Gastrocnemius medialis (tissue), 4 donors: ENCODE measurements at regions not wholly inside any gene's neighbourhood (a gene's known extent, or its start where the extent isn't known, plus 50 kb on each side); places are given as distances from the start of the nearest gene placed in this dataset.

ENCODE experiments used
- ATAC-seq, 2 donors: fragments of 150-250 bp; one replicate each; pipeline ENCODE4 v1.9.1; 2016
- DNase-seq, 2 donors: peaks; one replicate each; pipeline ENCODE4 v3.0.0-alpha.2; 2019
- H3K27ac ChIP-seq, 4 donors: fragments of 200-600 bp; sonication (generic); 1 replicate in 1 of 4; 2 replicates in 3 of 4; pipeline ENCODE4 v1.5.1; 2016 to 2018; ENCODE audit warnings: mild to moderate bottlenecking in 2 of 4, moderate library complexity in 1 of 4
- H3K27me3 ChIP-seq, 3 donors: fragments of 200-600 bp; sonication (generic) in 2 of 3; 1 replicate in 1 of 3; 2 replicates in 2 of 3; pipeline versions ENCODE4 v1.5.1 to v1.6.0; 2016 to 2019; ENCODE audit warnings: mild to moderate bottlenecking in 1 of 3, moderate library complexity in 1 of 3
- H3K36me3 ChIP-seq, 2 donors: fragments of 200-600 bp; sonication (generic) in 1 of 2; one replicate each; pipeline ENCODE4 v1.5.1; 2017 to 2018
- H3K4me1 ChIP-seq, 2 donors: fragments of 200-600 bp; sonication (generic) in 1 of 2; one replicate each; pipeline ENCODE4 v1.5.1; 2016 to 2017; ENCODE audit warnings: mild to moderate bottlenecking in 2 of 2
- H3K4me3 ChIP-seq, 4 donors: fragments of 200-600 bp; sonication (generic) in 3 of 4; 1 replicate in 1 of 4; 2 replicates in 3 of 4; pipeline ENCODE4 v1.5.1; 2016 to 2019; ENCODE audit warnings: mild to moderate bottlenecking in 2 of 4
- H3K9me3 ChIP-seq, 3 donors: fragments of 200-600 bp; sonication (generic) in 2 of 3; 1 replicate in 1 of 3; 2 replicates in 2 of 3; pipeline ENCODE4 v1.5.1; 2016 to 2019
- POLR2A ChIP-seq, 2 donors: fragments of 450-650 bp; IDR thresholded peaks; one replicate each; pipeline ENCODE4 v1.6.1; 2017; ENCODE audit warnings: antibody characterized with exemption in 2 of 2, mild to moderate bottlenecking in 2 of 2, moderate library complexity in 2 of 2
- in situ Hi-C, 4 donors: fragments of 200-750 bp; cut with MboI; loops; one replicate each; pipeline versions ENCODE4 v1.15.0 to v1.8.0; 2017; ENCODE audit warnings: low sequenced_read_pairs in 4 of 4
- intact Hi-C: fragments of 100-400 bp; cut with DNase I; formaldehyde crosslinking; loops from one replicate; pipeline ENCODE4 v1.15.1; 2023; ENCODE audit warnings: low total_unique reads
- TF ChIP-seq, protein P1 (sequence below), 5 experiments: fragments of 450-650 bp in 3 of 5; fragments of 200-600 bp in 2 of 5; sonication (generic) in 2 of 5; IDR thresholded peaks in 4 of 5; conservative IDR thresholded peaks in 1 of 5; 1 replicate in 4 of 5; 2 replicates in 1 of 5; pipeline ENCODE4 v1.5.1; 2016 to 2019; ENCODE audit warnings: antibody characterized with exemption in 5 of 5, mild to moderate bottlenecking in 3 of 5, moderate library complexity in 3 of 5

GRCh38 chr3:181425074-181425473 is 286.7 kb upstream of the SOX2 start:
- Histone ChIP-seq H3K4me3 (no peak overlapping the region), H3K9me3 (no peaks in the 10 kb centered on the region), H3K27ac (no peak overlapping the region), H3K4me1 (no peaks in the 10 kb centered on the region), H3K27me3 (no peaks in the 10 kb centered on the region), H3K36me3 (no peaks in the 10 kb centered on the region)
- in situ Hi-C loops, result no loop called here
- DNase-seq (no peak), ATAC-seq (no peak)
- intact Hi-C loops, result no loop called here
- no peak for TF ChIP-seq POLR2A (IDR thresholded peaks at IDR 0.05)
- TF ChIP-seq, protein P1, sequence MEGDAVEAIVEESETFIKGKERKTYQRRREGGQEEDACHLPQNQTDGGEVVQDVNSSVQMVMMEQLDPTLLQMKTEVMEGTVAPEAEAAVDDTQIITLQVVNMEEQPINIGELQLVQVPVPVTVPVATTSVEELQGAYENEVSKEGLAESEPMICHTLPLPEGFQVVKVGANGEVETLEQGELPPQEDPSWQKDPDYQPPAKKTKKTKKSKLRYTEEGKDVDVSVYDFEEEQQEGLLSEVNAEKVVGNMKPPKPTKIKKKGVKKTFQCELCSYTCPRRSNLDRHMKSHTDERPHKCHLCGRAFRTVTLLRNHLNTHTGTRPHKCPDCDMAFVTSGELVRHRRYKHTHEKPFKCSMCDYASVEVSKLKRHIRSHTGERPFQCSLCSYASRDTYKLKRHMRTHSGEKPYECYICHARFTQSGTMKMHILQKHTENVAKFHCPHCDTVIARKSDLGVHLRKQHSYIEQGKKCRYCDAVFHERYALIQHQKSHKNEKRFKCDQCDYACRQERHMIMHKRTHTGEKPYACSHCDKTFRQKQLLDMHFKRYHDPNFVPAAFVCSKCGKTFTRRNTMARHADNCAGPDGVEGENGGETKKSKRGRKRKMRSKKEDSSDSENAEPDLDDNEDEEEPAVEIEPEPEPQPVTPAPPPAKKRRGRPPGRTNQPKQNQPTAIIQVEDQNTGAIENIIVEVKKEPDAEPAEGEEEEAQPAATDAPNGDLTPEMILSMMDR (IDR thresholded peaks at IDR 0.05 in 4 of 5, conservative IDR thresholded peaks at IDR 0.05 in 1 of 5), result no peak

- H3K4me3 ChIP-seq, result no peak overlapping the region
- intact Hi-C loops (no loop called here), in situ Hi-C loops (no loop called here)
- no peaks in the 10 kb centered on the region for H3K9me3 ChIP-seq
- no peak overlapping the region for H3K27ac ChIP-seq
- H3K27me3 ChIP-seq, result no peaks in the 10 kb centered on the region
- no peaks in the 10 kb centered on the region for H3K4me1 ChIP-seq
- DNase-seq (no peak), ATAC-seq (no peak)
- TF ChIP-seq POLR2A (IDR thresholded peaks at IDR 0.05), result no peak
- TF ChIP-seq, protein P1 (IDR thresholded peaks at IDR 0.05 in 4 of 5, conservative IDR thresholded peaks at IDR 0.05 in 1 of 5), result no peak
- no peaks in the 10 kb centered on the region for H3K36me3 ChIP-seq
These were observed 293.5 kb upstream of the SOX2 start for GRCh38 chr3:181418233-181418632.

DNA sequence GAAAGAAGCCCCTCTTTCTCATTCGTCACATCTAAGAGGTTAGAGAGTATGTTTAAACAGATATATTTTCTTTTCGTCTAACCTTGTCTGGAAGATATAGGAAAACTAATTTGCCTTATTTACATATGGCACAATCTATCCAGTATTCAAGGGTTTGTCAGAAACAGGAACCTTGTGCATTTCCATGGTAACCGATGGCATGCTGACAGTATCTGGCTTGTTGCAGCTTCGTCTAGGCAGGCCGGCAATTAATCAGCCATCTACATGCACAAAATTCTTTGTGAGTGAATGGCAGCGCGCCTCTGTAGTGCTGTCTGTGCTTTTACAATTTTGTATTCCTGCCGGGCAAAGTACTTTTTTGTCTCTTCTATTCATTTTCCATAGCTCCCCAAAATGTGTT is 294.0 kb upstream of the SOX2 start:
- intact Hi-C loops, result no loop called here
- TF ChIP-seq, protein P1 (IDR thresholded peaks at IDR 0.05 in 4 of 5, conservative IDR thresholded peaks at IDR 0.05 in 1 of 5), result no peak
- TF ChIP-seq POLR2A (IDR thresholded peaks at IDR 0.05), result no peak
- ATAC-seq (no peak), DNase-seq (no peak)
- Histone ChIP-seq H3K9me3 (no peaks in the 10 kb centered on the region), H3K27me3 (no peaks in the 10 kb centered on the region), H3K4me3 (no peak overlapping the region), H3K27ac (no peak overlapping the region), H3K4me1 (no peaks in the 10 kb centered on the region), H3K36me3 (no peaks in the 10 kb centered on the region)
- in situ Hi-C loops, result no loop called here

DNA sequence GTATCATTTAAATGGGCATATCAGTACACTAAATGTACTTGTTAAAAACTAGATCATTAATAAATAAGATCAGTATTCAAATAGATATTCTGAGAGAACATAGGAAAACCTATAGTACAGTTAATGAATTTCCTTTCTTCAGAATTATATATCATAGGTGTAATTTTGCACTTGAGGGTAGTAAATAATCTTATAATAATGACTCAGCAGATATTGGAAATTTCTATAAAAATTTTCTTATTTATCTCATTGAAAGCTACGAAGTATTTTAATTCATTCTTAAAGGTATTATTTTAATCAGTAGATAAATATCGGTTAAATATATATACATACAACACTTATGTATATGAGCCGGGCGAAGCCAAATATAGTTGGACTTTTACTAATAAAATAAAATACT is 300.9 kb upstream of the SOX2 start:
- ATAC-seq (no peak), DNase-seq (no peak)
- Histone ChIP-seq H3K4me1 (no peaks in the 10 kb centered on the region), H3K4me3 (no peak overlapping the region), H3K9me3 (no peaks in the 10 kb centered on the region), H3K27ac (no peak overlapping the region), H3K36me3 (no peaks in the 10 kb centered on the region), H3K27me3 (no peaks in the 10 kb centered on the region)
- intact Hi-C loops, result no loop called here
- TF ChIP-seq, protein P1 (IDR thresholded peaks at IDR 0.05 in 4 of 5, conservative IDR thresholded peaks at IDR 0.05 in 1 of 5), result no peak
- no peak for TF ChIP-seq POLR2A (IDR thresholded peaks at IDR 0.05)
- in situ Hi-C loops, result no loop called here

DNA sequence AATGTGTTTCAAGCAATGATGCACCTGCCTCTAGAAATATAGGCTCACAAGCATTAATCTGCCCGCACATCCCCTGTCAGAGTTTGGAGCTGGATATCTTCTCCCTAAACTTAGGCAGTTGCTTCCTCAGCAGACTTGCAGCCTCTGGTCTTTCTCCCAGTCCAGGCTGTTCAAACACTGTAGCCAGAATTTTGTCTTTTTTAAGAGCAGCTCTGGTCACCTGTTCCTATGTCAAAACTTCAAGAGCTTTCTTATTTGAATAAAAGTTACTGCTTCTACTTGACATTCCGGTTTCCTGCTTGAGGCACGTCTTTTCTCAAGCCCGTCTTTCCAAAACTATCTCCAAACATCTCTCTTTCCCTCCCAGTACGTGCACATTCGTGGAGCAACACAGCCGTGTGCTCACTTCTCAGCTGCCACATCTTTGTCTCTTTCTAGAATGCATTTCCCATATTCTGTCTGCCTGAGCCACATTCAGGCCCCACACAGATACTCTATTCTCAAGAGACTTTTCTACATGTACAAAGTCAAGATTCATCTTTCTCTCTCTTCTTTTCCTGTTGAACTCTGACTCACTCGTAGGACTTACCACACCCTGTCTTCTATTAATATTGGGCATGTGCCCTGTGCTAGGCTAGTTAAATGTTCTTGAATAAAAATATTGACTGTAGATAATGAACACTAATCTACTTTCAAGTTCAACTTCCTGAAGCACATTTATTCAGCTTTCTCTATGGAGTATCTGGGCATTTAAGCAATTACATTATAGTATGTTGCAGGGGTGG is 307.7 kb upstream of the SOX2 start:
- intact Hi-C loops, result no loop called here
- Histone ChIP-seq H3K36me3 (no peaks in the 10 kb centered on the region), H3K9me3 (no peaks in the 10 kb centered on the region), H3K4me3 (no peak overlapping the region), H3K4me1 (no peaks in the 10 kb centered on the region), H3K27ac (no peak overlapping the region), H3K27me3 (no peaks in the 10 kb centered on the region)
- in situ Hi-C loops, result no loop called here
- ATAC-seq (no peak), DNase-seq (no peak)
- no peak for TF ChIP-seq POLR2A (IDR thresholded peaks at IDR 0.05)
- TF ChIP-seq, protein P1 (IDR thresholded peaks at IDR 0.05 in 4 of 5, conservative IDR thresholded peaks at IDR 0.05 in 1 of 5), result no peak
